ENCODE measurements at regions not wholly inside any gene's neighbourhood (a gene's known extent, or its start where the extent isn't known, plus 50 kb on each side); places are given as distances from the start of the nearest gene placed in this dataset.
"Not testable (repeated sequence)": the region's sequence is repeated elsewhere in the genome, so short reads cannot be mapped to it uniquely, and the experiment has no call there.

GRCh38 chr3:72659596-72659995 lies 188.6 kb downstream of the SHQ1 start:
- no peak for DNase-seq

GRCh38 chr3:72659188-72659587 lies 189.1 kb downstream of the SHQ1 start:
- no peak for DNase-seq

- no peak for DNase-seq
Observed at GRCh38 chr3:72658466-72659100, 189.7 kb downstream of the SHQ1 start.

GRCh38 chr3:72657666-72658065 lies 190.6 kb downstream of the SHQ1 start:
- DNase-seq, result peak; percentile 57

- no peak for DNase-seq
Observed at GRCh38 chr3:72655723-72656122, 192.5 kb downstream of the SHQ1 start.

- no peak for DNase-seq
Observed at GRCh38 chr3:72655131-72655551, 193.1 kb downstream of the SHQ1 start.

- DNase-seq, result no peak
Observed at GRCh38 chr3:72652395-72652794, 195.8 kb downstream of the SHQ1 start.

GRCh38 chr3:72651498-72651897 lies 196.7 kb downstream of the SHQ1 start:
- DNase-seq, result no peak

- DNase-seq, result no peak
Observed at GRCh38 chr3:72646263-72646662, 202.0 kb downstream of the SHQ1 start.

GRCh38 chr3:72643635-72644034 lies 204.6 kb downstream of the SHQ1 start:
- not testable (repeated sequence) for DNase-seq

- DNase-seq, result no peak
Observed at GRCh38 chr3:72641684-72642083, 206.6 kb downstream of the SHQ1 start.

- DNase-seq, result no peak
Observed at GRCh38 chr3:72641072-72641471, 207.2 kb downstream of the SHQ1 start.

- DNase-seq, result no peak
Observed at GRCh38 chr3:72636969-72637597, 211.2 kb downstream of the SHQ1 start.

- no peak for DNase-seq
Observed at GRCh38 chr3:72635551-72635950, 212.7 kb downstream of the SHQ1 start.

GRCh38 chr3:72634128-72634527 lies 214.1 kb downstream of the SHQ1 start:
- DNase-seq, result no peak

GRCh38 chr3:72633534-72633933 lies 214.7 kb downstream of the SHQ1 start:
- peak; percentile 42 for DNase-seq

GRCh38 chr3:72633121-72633520 lies 215.1 kb downstream of the SHQ1 start:
- no peak for DNase-seq

- DNase-seq, result no peak
Observed at GRCh38 chr3:72632129-72632528, 216.1 kb downstream of the SHQ1 start.

- DNase-seq, result no peak
Observed at GRCh38 chr3:72630969-72631344, 217.3 kb downstream of the SHQ1 start.

GRCh38 chr3:72630327-72630968 lies 217.8 kb downstream of the SHQ1 start:
- no peak for DNase-seq

- no peak for DNase-seq
Observed at GRCh38 chr3:72629191-72629631, 219.0 kb downstream of the SHQ1 start.

GRCh38 chr3:72628065-72628464 lies 220.2 kb downstream of the SHQ1 start:
- no peak for DNase-seq

- DNase-seq, result peak; percentile 15
Observed at GRCh38 chr3:72627271-72627670, 221.0 kb downstream of the SHQ1 start.

GRCh38 chr3:72625602-72626337 lies 222.5 kb downstream of the SHQ1 start:
- DNase-seq, result peak; percentile 16

All from stimulated activated CD4-positive, alpha-beta T cell treated with anti-CD3 and anti-CD28 coated beads, Interleukin-15, amount 100 ng/mL, for 24 hours (primary cell).